ENCODE measurements at regions not wholly inside any gene's neighbourhood (a gene's known extent, or its start where the extent isn't known, plus 50 kb on each side); places are given as distances from the start of the nearest gene placed in this dataset.

GRCh38 chr3:20916951-20917606, 731.1 kb upstream of the SGO1 start:
- ChIA-PET CTCF (no interaction called here), POLR2A (ENCODE audit: low non-redundant PET) (no interaction called here)
- TF ChIP-seq CTCF (conservative IDR thresholded peaks at IDR 0.05; ENCODE audit: low read depth, low read length) (no peak), EZH2 (IDR thresholded peaks at IDR 0.05; ENCODE audit: borderline replicate concordance, low read depth, low read length, poor library complexity, severe bottlenecking) (no peak)
- Histone ChIP-seq H3K4me1 (ENCODE audit: insufficient read depth, low read length, poor library complexity, severe bottlenecking) (no peaks in the 10 kb centered on the region), H3K36me3 (ENCODE audit: insufficient read depth, low read length, poor library complexity, severe bottlenecking) (no peaks in the 10 kb centered on the region), H3K27me3 (replicated peaks; ENCODE audit: insufficient read depth, low read depth, low read length, poor library complexity) (no peaks in the 10 kb centered on the region), H3K27ac (ENCODE audit: low read depth, low read length, poor library complexity, severe bottlenecking) (no peak overlapping the region), H3K4me3 (ENCODE audit: low read depth, low read length, poor library complexity, severe bottlenecking) (no peak overlapping the region), H3K9me3 (ENCODE audit: low read depth, low read length, poor library complexity, severe bottlenecking) (peaks cover under 1% of the 10 kb centered on the region)
- DNase-seq (ENCODE audit: low spot score), result no peak
- intact Hi-C loops (cut with micrococcal nuclease; ENCODE audit: unreplicated experiment), result no loop called here
- no TSS peak for BruUV-seq (replicated peaks)

GRCh38 chr3:20914310-20914709, 728.3 kb upstream of the SGO1 start:
- Histone ChIP-seq H3K4me1 (ENCODE audit: insufficient read depth, low read length, poor library complexity, severe bottlenecking) (no peaks in the 10 kb centered on the region), H3K27me3 (replicated peaks; ENCODE audit: insufficient read depth, low read depth, low read length, poor library complexity) (no peaks in the 10 kb centered on the region), H3K27ac (ENCODE audit: low read depth, low read length, poor library complexity, severe bottlenecking) (no peak overlapping the region), H3K4me3 (ENCODE audit: low read depth, low read length, poor library complexity, severe bottlenecking) (no peak overlapping the region), H3K9me3 (ENCODE audit: low read depth, low read length, poor library complexity, severe bottlenecking) (peaks cover 4% of the 10 kb centered on the region), H3K36me3 (ENCODE audit: insufficient read depth, low read length, poor library complexity, severe bottlenecking) (no peaks in the 10 kb centered on the region)
- ChIA-PET CTCF (no interaction called here), POLR2A (ENCODE audit: low non-redundant PET) (no interaction called here)
- DNase-seq (ENCODE audit: low spot score), result no peak
- BruUV-seq (replicated peaks), result no TSS peak
- intact Hi-C loops (cut with micrococcal nuclease; ENCODE audit: unreplicated experiment), result no loop called here
- TF ChIP-seq EZH2 (IDR thresholded peaks at IDR 0.05; ENCODE audit: borderline replicate concordance, low read depth, low read length, poor library complexity, severe bottlenecking) (no peak), CTCF (conservative IDR thresholded peaks at IDR 0.05; ENCODE audit: low read depth, low read length) (no peak)

GRCh38 chr3:20912406-20912805, 726.4 kb upstream of the SGO1 start:
- no peaks in the 10 kb centered on the region for H3K4me1 ChIP-seq (ENCODE audit: insufficient read depth, low read length, poor library complexity, severe bottlenecking)
- POLR2A ChIA-PET (ENCODE audit: low non-redundant PET), result no interaction called here

More at GRCh38 chr3:20912406-20912805, 726.4 kb upstream of the SGO1 start:
- no peak for DNase-seq (ENCODE audit: low spot score)
- CTCF ChIA-PET, result no interaction called here
- Histone ChIP-seq H3K9me3 (ENCODE audit: low read depth, low read length, poor library complexity, severe bottlenecking) (peaks cover 12% of the 10 kb centered on the region), H3K4me3 (ENCODE audit: low read depth, low read length, poor library complexity, severe bottlenecking) (no peak overlapping the region), H3K36me3 (ENCODE audit: insufficient read depth, low read length, poor library complexity, severe bottlenecking) (no peaks in the 10 kb centered on the region), H3K27me3 (replicated peaks; ENCODE audit: insufficient read depth, low read depth, low read length, poor library complexity) (no peaks in the 10 kb centered on the region), H3K27ac (ENCODE audit: low read depth, low read length, poor library complexity, severe bottlenecking) (no peak overlapping the region)
- intact Hi-C loops (cut with micrococcal nuclease; ENCODE audit: unreplicated experiment), result no loop called here
- no peak for TF ChIP-seq CTCF (conservative IDR thresholded peaks at IDR 0.05; ENCODE audit: low read depth, low read length)
- no TSS peak for BruUV-seq (replicated peaks)

Measured in A673 (cell line).